Ammon's horn (tissue), 1 donor: ENCODE measurements at regions not wholly inside any gene's neighbourhood (a gene's known extent, or its start where the extent isn't known, plus 50 kb on each side); places are given as distances from the start of the nearest gene placed in this dataset.
A peak's percentile ranks its signal among the peaks of the same experiment; 100 is the strongest.
"Not testable (repeated sequence)": the region's sequence is repeated elsewhere in the genome, so short reads cannot be mapped to it uniquely, and the experiment has no call there.

Source experiments
- DNase-seq: peaks from one replicate; pipeline ENCODE4 v3.0.0-alpha.2; 2016; ENCODE audit warnings: low spot score

DNA sequence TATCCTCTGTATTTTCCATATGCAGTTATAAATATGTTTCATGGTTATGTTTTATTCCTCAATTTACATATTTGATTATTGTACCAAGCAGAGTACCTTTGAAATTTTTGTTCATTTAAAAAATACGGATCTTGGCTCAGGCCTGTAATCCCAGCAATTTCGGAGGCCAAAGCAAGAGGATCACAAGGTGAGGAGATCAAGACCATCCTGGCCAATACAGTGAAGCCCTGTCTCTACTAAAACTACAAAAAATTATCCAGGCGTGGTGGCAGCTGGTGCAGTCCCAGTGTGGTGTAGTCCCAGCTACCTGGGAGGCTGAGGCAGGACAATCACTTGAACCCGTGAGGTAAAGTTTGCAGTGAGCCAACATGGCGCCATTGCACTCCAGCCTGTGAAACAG, 251.2 kb upstream of the TPTE start:
- DNase-seq, result peak; percentile 57

DNA sequence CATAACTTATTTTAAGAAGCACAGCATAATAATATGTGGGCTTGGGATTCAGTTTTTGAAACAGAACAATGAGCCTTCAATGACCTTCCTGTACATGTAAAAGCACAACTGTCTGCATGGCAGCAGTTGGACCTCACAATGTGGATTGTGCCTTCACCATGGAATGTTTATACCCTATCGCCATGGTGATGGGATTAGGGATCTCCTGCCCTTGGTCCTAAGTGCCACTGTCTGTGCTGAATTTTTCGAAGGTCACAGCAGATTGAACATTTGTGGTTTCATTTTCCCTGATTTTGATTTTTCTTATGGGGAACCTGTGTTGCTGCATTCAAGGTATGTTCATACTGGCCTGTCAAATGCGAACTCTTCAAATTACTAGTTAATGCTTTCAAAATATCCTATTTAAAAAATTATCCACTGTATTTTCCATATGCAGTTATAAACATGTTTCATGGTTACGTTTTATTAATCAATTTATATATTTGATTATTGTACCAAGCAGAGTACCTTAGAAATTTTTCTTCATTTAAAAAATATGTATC, 249.6 kb upstream of the TPTE start:
- DNase-seq, result not testable (repeated sequence)

DNA sequence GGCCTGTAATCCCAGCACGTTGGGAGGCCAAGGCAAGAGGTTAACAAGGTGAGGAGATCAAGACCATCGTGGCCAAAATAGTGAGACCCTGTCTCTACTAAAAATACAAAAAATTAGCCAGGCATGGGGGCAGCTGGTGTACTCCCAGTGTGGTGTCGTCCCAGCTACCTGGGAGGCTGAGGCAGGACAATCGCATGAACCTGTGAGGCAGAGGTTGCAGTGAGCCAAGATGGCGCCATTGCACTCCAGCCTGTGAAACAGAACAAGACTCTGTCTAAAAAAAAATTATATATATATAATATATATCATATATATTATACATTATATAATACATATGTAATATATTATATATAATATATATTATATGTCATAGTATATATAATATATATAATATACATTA, 249.2 kb upstream of the TPTE start:
- DNase-seq, result peak; percentile 2

DNA sequence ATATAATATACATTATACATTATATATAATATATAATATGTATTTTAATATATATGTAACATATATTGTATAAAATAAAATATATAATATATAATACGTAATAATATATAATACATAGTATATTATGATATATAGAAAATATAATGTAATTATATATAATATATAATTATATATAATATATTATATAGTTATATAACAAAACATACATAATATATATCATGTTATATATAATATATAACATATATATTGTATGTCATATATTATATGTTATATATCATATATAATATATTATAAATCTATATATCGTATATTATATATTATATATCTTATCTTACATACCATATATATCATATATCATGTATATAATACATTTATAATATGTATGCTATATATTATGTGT, 248.2 kb upstream of the TPTE start:
- no peak for DNase-seq

DNA sequence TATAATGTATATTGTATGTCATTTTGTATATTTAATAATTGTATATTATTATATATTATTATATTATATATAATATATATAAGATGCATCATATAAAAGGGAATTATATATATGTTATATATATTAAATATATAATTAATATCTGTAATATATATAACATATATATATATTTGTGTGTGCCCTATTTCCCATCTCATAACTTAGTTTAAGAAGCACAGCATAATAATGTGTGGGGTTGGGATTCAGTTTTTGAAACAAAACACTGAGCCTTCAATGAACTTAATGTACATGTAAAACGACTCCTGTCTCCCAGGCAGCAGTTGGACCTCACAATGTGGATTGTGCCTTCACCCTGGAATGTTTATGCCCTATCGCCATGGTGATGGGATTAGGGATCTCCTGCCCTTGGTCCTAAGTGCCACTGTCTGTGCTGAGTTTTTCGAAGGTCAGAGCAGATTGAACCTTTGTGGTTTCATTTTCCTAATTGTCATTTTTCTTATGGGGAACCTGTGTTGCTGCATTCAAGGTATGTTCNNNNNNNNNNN, 247.5 kb upstream of the TPTE start:
- not testable (repeated sequence) for DNase-seq
